ENCODE measurements at regions not wholly inside any gene's neighbourhood (a gene's known extent, or its start where the extent isn't known, plus 50 kb on each side); places are given as distances from the start of the nearest gene placed in this dataset.

GRCh38 chr1:18541046-18541795 is 60.5 kb downstream of the KLHDC7A start:
- no peak for DNase-seq (ENCODE audit: extremely low spot score)
- ChIA-PET POLR2A (no interaction called here), CTCF (no interaction called here)
- TF ChIP-seq CTCF (IDR thresholded peaks at IDR 0.05; ENCODE audit: control extremely low read depth, extremely low read depth, low read depth, missing control alignments), result no peak

- ChIA-PET POLR2A (no interaction called here), CTCF (no interaction called here)
These were observed 61.6 kb downstream of the KLHDC7A start for GRCh38 chr1:18542351-18542750.

GRCh38 chr1:18546026-18546425 is 65.3 kb downstream of the KLHDC7A start:
- TF ChIP-seq CTCF (IDR thresholded peaks at IDR 0.05; ENCODE audit: control extremely low read depth, extremely low read depth, low read depth, missing control alignments), result no peak
- ChIA-PET CTCF (interaction anchor here (1.5 kb wide), 1 partner anchor 36 kb away, joined by 3 read pairs; no protein-coding TSS in a partner anchor), POLR2A (no interaction called here)
- DNase-seq (ENCODE audit: extremely low spot score), result no peak

More at GRCh38 chr1:18542351-18542750, 61.6 kb downstream of the KLHDC7A start:
- DNase-seq (ENCODE audit: extremely low spot score), result no peak
- no peak for TF ChIP-seq CTCF (IDR thresholded peaks at IDR 0.05; ENCODE audit: control extremely low read depth, extremely low read depth, low read depth, missing control alignments)

- ChIA-PET CTCF (interaction anchor here (1.8 kb wide), 1 partner anchor 16 kb away, joined by 5 read pairs; no protein-coding TSS in a partner anchor), POLR2A (no interaction called here)
- TF ChIP-seq CTCF (IDR thresholded peaks at IDR 0.05; ENCODE audit: control extremely low read depth, extremely low read depth, low read depth, missing control alignments), result no peak
- no peak for DNase-seq (ENCODE audit: extremely low spot score)
These were observed 66.7 kb downstream of the KLHDC7A start for GRCh38 chr1:18547460-18547859.

- no peak for TF ChIP-seq CTCF (IDR thresholded peaks at IDR 0.05; ENCODE audit: control extremely low read depth, extremely low read depth, low read depth, missing control alignments)
- ChIA-PET CTCF (interaction anchor here (1.1 to 1.8 kb wide), 2 partner anchors 15 to 27 kb away, joined by 5 read pairs; no protein-coding TSS in a partner anchor), POLR2A (no interaction called here)
- DNase-seq (ENCODE audit: extremely low spot score), result no peak
These were observed 67.9 kb downstream of the KLHDC7A start for GRCh38 chr1:18548643-18549042.

GRCh38 chr1:18549106-18549505 is 68.4 kb downstream of the KLHDC7A start:
- ChIA-PET POLR2A (no interaction called here), CTCF (interaction anchor here (1.1 to 1.8 kb wide), 2 partner anchors 14 to 27 kb away, joined by 5 read pairs; no protein-coding TSS in a partner anchor)
- no peak for DNase-seq (ENCODE audit: extremely low spot score)
- no peak for TF ChIP-seq CTCF (IDR thresholded peaks at IDR 0.05; ENCODE audit: control extremely low read depth, extremely low read depth, low read depth, missing control alignments)

Data from GM10248 (cell line).